ENCODE measurements at regions not wholly inside any gene's neighbourhood (a gene's known extent, or its start where the extent isn't known, plus 50 kb on each side); places are given as distances from the start of the nearest gene placed in this dataset.
"Not testable (repeated sequence)": the region's sequence is repeated elsewhere in the genome, so short reads cannot be mapped to it uniquely, and the experiment has no call there.

- no peaks in the 10 kb centered on the region for H3K9me3 ChIP-seq
- H3K4me3 ChIP-seq (ENCODE audit: low read depth, low read length): no peak overlapping the region
- no peak for TF ChIP-seq CTCF (IDR thresholded peaks at IDR 0.05; ENCODE audit: low read depth, low read length)
- no peaks in the 10 kb centered on the region for H3K36me3 ChIP-seq
- peaks cover 20% of the 10 kb centered on the region for H3K27me3 ChIP-seq
- DNase-seq: no peak
- no peaks in the 10 kb centered on the region for H3K4me1 ChIP-seq
These were observed 78.7 kb upstream of the MSH6 start for GRCh38 chr2:47704287-47704686.

GRCh38 chr2:47699533-47700215, 83.3 kb upstream of the MSH6 start:
- Histone ChIP-seq H3K4me1 (no peaks in the 10 kb centered on the region), H3K27me3 (peaks cover 58% of the 10 kb centered on the region), H3K9me3 (no peaks in the 10 kb centered on the region), H3K4me3 (ENCODE audit: low read depth, low read length) (no peak overlapping the region), H3K36me3 (no peaks in the 10 kb centered on the region)
- no peak for DNase-seq
- no peak for TF ChIP-seq CTCF (IDR thresholded peaks at IDR 0.05; ENCODE audit: low read depth, low read length)

GRCh38 chr2:47698436-47698972, 84.4 kb upstream of the MSH6 start:
- H3K4me1 ChIP-seq; H3K4me3 ChIP-seq (ENCODE audit: low read depth, low read length); H3K36me3 ChIP-seq; H3K9me3 ChIP-seq: not testable (repeated sequence)
- H3K27me3 ChIP-seq: peaks cover 65% of the 10 kb centered on the region
- peak; percentile 31 for DNase-seq

- H3K9me3 ChIP-seq; DNase-seq; H3K36me3 ChIP-seq; H3K4me3 ChIP-seq (ENCODE audit: low read depth, low read length); H3K4me1 ChIP-seq: not testable (repeated sequence)
- peaks cover 65% of the 10 kb centered on the region for H3K27me3 ChIP-seq
These were observed 85.1 kb upstream of the MSH6 start for GRCh38 chr2:47697681-47698435.

GRCh38 chr2:47697000-47697601, 85.8 kb upstream of the MSH6 start:
- no peaks in the 10 kb centered on the region for H3K36me3 ChIP-seq
- no peak overlapping the region for H3K4me3 ChIP-seq (ENCODE audit: low read depth, low read length)
- no peaks in the 10 kb centered on the region for H3K9me3 ChIP-seq
- TF ChIP-seq CTCF (IDR thresholded peaks at IDR 0.05; ENCODE audit: low read depth, low read length): no peak
- peaks cover 59% of the 10 kb centered on the region for H3K27me3 ChIP-seq
- H3K4me1 ChIP-seq: no peaks in the 10 kb centered on the region
- no peak for DNase-seq

- no peak for DNase-seq
- Histone ChIP-seq H3K36me3 (no peaks in the 10 kb centered on the region), H3K9me3 (no peaks in the 10 kb centered on the region), H3K27me3 (peaks cover 57% of the 10 kb centered on the region), H3K4me1 (no peaks in the 10 kb centered on the region), H3K4me3 (ENCODE audit: low read depth, low read length) (no peak overlapping the region)
- TF ChIP-seq CTCF (IDR thresholded peaks at IDR 0.05; ENCODE audit: low read depth, low read length): no peak
These were observed 86.5 kb upstream of the MSH6 start for GRCh38 chr2:47696478-47696831.
